Pancreas (tissue), 10 donors: ENCODE measurements at regions not wholly inside any gene's neighbourhood (a gene's known extent, or its start where the extent isn't known, plus 50 kb on each side); places are given as distances from the start of the nearest gene placed in this dataset.

Source experiments
- ATAC-seq, 4 donors: fragments of 200-7000 bp; cut with Tn5 transposase; one replicate each; pipeline versions ENCODE4 v1.8.0 to v1.9.1; 2020; ENCODE audit warnings: mild to moderate bottlenecking in 4 of 4, moderate library complexity in 4 of 4
- DNase-seq, 6 donors: peaks; one replicate each; pipeline ENCODE4 v3.0.0-alpha.2; 2020
- FAIRE-seq: peaks from 2 replicates; lab custom pipeline; 2012; peaks lifted over from hg19 to GRCh38; lab: Jason Lieb, UNC
- H3K27ac ChIP-seq, 4 donors: fragments of 200-600 bp; sonication (generic); 1 replicate in 3 of 4; 2 replicates in 1 of 4; pipeline versions ENCODE4 v1.5.0 to v1.8.0; 2020
- H3K27me3 ChIP-seq, 4 donors: fragments of 200-600 bp; one replicate each; pipeline ENCODE4 v1.8.0; 2021
- H3K36me3 ChIP-seq, 3 donors: fragments of 200-600 bp; sonication (generic) in 1 of 3; one replicate each; pipeline versions ENCODE4 v1.5.0 to v1.8.0; 2020 to 2021
- H3K4me1 ChIP-seq, 3 donors: fragments of 200-600 bp; one replicate each; pipeline ENCODE4 v1.8.0; 2021
- H3K4me3 ChIP-seq, 4 donors: fragments of 200-600 bp; sonication (generic) in 2 of 4; one replicate each; pipeline versions ENCODE4 v1.5.0 to v1.8.0; 2020 to 2021
- H3K9me3 ChIP-seq, 4 donors: fragments of 200-600 bp; one replicate each; pipeline ENCODE4 v1.8.0; 2021
- CTCF ChIP-seq, 4 donors: fragments of 200-600 bp; sonication (generic) in 3 of 4; IDR thresholded peaks; one replicate each; pipeline versions ENCODE4 v1.5.0 to v1.8.0; 2021; ENCODE audit warnings: antibody characterized with exemption in 4 of 4
- WGBS, 2 donors: extraction: QIAGEN DNeasy Blood & Tissue Kit; methylation state at CpG; one replicate each; pipeline ENCODE4 v1.1.7; 2013; 5-methylcytosine and 5-hydroxymethylcytosine counted together
- intact Hi-C, 3 donors: fragments of 100-400 bp; cut with DNase I; formaldehyde crosslinking; loops; one replicate each; pipeline versions ENCODE4 v1.11.1 to v1.14.2; 2022
- donor health status: healthy with polysubstance abuse.
- donor health status: DM: no; HTN: no; CAD: no; lungs with moderate emphysema.
- donor health status: DM: no; HTN: no; CAD: no.
- donor health status: control.
- donor health status: control.
- donor health status: Bipolar disorder and iron deficiency.
- donor health status: DM: yes; HTN: yes; CAD: no.
- donor health status: DM: no; HTN: no; CAD: no.
- donor health status: DM: no; HTN: no; CAD: no.
- donor health status: DM: yes; HTN: yes; CAD: no.

GRCh38 chr16:13291591-13292333, 390.4 kb downstream of the SHISA9 start:
- H3K4me1 ChIP-seq, result no peaks in the 10 kb centered on the region
- DNase-seq (no peak), FAIRE-seq (no peak), ATAC-seq (no peak)
- no peak overlapping the region for H3K27ac ChIP-seq
- WGBS, 2 donors, result 58 to 77% methylated on average over 4 of the region's 4 CpGs
- no peak for TF ChIP-seq CTCF (IDR thresholded peaks at IDR 0.05)
- H3K36me3 ChIP-seq, result no peaks in the 10 kb centered on the region
- no peak overlapping the region for H3K4me3 ChIP-seq
- intact Hi-C loops, result no loop called here
- H3K9me3 ChIP-seq, result no peaks in the 10 kb centered on the region
- no peaks in the 10 kb centered on the region for H3K27me3 ChIP-seq

- H3K9me3 ChIP-seq, result no peaks in the 10 kb centered on the region
- no peak overlapping the region for H3K4me3 ChIP-seq
- DNase-seq (no peak), FAIRE-seq (no peak), ATAC-seq (no peak)
- no peak overlapping the region for H3K27ac ChIP-seq
- no peaks in the 10 kb centered on the region for H3K36me3 ChIP-seq
- no peaks in the 10 kb centered on the region for H3K4me1 ChIP-seq
- intact Hi-C loops, result no loop called here
- no peaks in the 10 kb centered on the region for H3K27me3 ChIP-seq
- 58 to 86% methylated on average over 4 of the region's 4 CpGs for WGBS, 2 donors
- TF ChIP-seq CTCF (IDR thresholded peaks at IDR 0.05), result no peak
These were observed 394.8 kb downstream of the SHISA9 start for GRCh38 chr16:13296206-13296605.

- ATAC-seq (no peak), FAIRE-seq (no peak), DNase-seq (no peak)
- Histone ChIP-seq H3K9me3 (no peaks in the 10 kb centered on the region), H3K27me3 (no peaks in the 10 kb centered on the region), H3K36me3 (no peaks in the 10 kb centered on the region), H3K4me1 (no peaks in the 10 kb centered on the region), H3K27ac (no peak overlapping the region), H3K4me3 (no peak overlapping the region)
- WGBS, 2 donors, result 43 to 56% methylated on average over 5 of the region's 5 CpGs
- no peak for TF ChIP-seq CTCF (IDR thresholded peaks at IDR 0.05)
- intact Hi-C loops, result no loop called here
These were observed 397.3 kb downstream of the SHISA9 start for GRCh38 chr16:13298666-13299065.

GRCh38 chr16:13300066-13300840, 398.9 kb downstream of the SHISA9 start:
- DNase-seq, result no peak

More at GRCh38 chr16:13300066-13300840, 398.9 kb downstream of the SHISA9 start:
- H3K9me3 ChIP-seq, result no peaks in the 10 kb centered on the region
- intact Hi-C loops, result no loop called here
- FAIRE-seq (no peak), ATAC-seq (no peak)
- H3K4me1 ChIP-seq, result no peaks in the 10 kb centered on the region
- 36 to 44% methylated on average over 9 of the region's 9 CpGs for WGBS, 2 donors
- H3K27me3 ChIP-seq, result no peaks in the 10 kb centered on the region
- H3K36me3 ChIP-seq, result no peaks in the 10 kb centered on the region
- no peak overlapping the region for H3K4me3 ChIP-seq
- no peak overlapping the region for H3K27ac ChIP-seq
- TF ChIP-seq CTCF (IDR thresholded peaks at IDR 0.05), result no peak
